ENCODE measurements at regions not wholly inside any gene's neighbourhood (a gene's known extent, or its start where the extent isn't known, plus 50 kb on each side); places are given as distances from the start of the nearest gene placed in this dataset.

- no peak for TF ChIP-seq CTCF (IDR thresholded peaks at IDR 0.05)
- TF ChIP-seq POLR2AphosphoS5 (IDR thresholded peaks at IDR 0.05), result no peak
- no peak for TF ChIP-seq POLR2A (IDR thresholded peaks at IDR 0.05)
These were observed 346.5 kb upstream of the NPVF start for GRCh38 chr7:25574828-25575227.

Measured in breast epithelium (tissue), 3 donors.